GM12872 (cell line): ENCODE measurements at regions not wholly inside any gene's neighbourhood (a gene's known extent, or its start where the extent isn't known, plus 50 kb on each side); places are given as distances from the start of the nearest gene placed in this dataset.

Experiments used
- CTCF ChIP-seq: IDR thresholded peaks from 3 replicates; pipeline ENCODE4 v1.5.1; 2011; ENCODE audit warnings: low read depth, mild to moderate bottlenecking, low read length, moderate library complexity; ENCODE audit not compliant: insufficient read depth

GRCh38 chr20:50446351-50447101, 63.7 kb upstream of the PTPN1 start:
- TF ChIP-seq CTCF: no peak

- TF ChIP-seq CTCF: no peak
Measured at GRCh38 chr20:50447102-50447804, 62.9 kb upstream of the PTPN1 start.

GRCh38 chr20:50447817-50448216, 62.4 kb upstream of the PTPN1 start:
- no peak for TF ChIP-seq CTCF

GRCh38 chr20:50449738-50450492, 60.3 kb upstream of the PTPN1 start:
- TF ChIP-seq CTCF: no peak

GRCh38 chr20:50450493-50450826, 59.7 kb upstream of the PTPN1 start:
- no peak for TF ChIP-seq CTCF

- no peak for TF ChIP-seq CTCF
Measured at GRCh38 chr20:50450881-50451752, 59.1 kb upstream of the PTPN1 start.
